Hypothalamus (tissue), 51 donors: ENCODE measurements at regions not wholly inside any gene's neighbourhood (a gene's known extent, or its start where the extent isn't known, plus 50 kb on each side); places are given as distances from the start of the nearest gene placed in this dataset.
A peak's percentile ranks its signal among the peaks of the same experiment; 100 is the strongest.
"Not testable (repeated sequence)": the region's sequence is repeated elsewhere in the genome, so short reads cannot be mapped to it uniquely, and the experiment has no call there.

Experiments
- DNase-seq, 51 donors: peaks; one replicate each; lab custom pipeline; 2025; lab: John Stamatoyannopoulos, UW

- not testable (repeated sequence) for DNase-seq
These were observed 71.0 kb downstream of the DAPL1 start for GRCh38 chr2:158866082-158866481.

- not testable (repeated sequence) for DNase-seq
These were observed 72.5 kb downstream of the DAPL1 start for GRCh38 chr2:158867531-158868191.

- not testable (repeated sequence) for DNase-seq
These were observed 73.3 kb downstream of the DAPL1 start for GRCh38 chr2:158868386-158868785.

- not testable (repeated sequence) for DNase-seq
These were observed 74.0 kb downstream of the DAPL1 start for GRCh38 chr2:158869122-158869521.

GRCh38 chr2:158869609-158870008, 74.5 kb downstream of the DAPL1 start:
- DNase-seq = not testable (repeated sequence)

- no peak for DNase-seq
These were observed 82.9 kb downstream of the DAPL1 start for GRCh38 chr2:158878003-158878402.

GRCh38 chr2:158879229-158879903, 84.2 kb downstream of the DAPL1 start:
- DNase-seq = no peak

GRCh38 chr2:158882297-158882696, 86.1 kb upstream of the TANC1 start:
- no peak for DNase-seq

GRCh38 chr2:158884552-158884951, 83.9 kb upstream of the TANC1 start:
- DNase-seq = not testable (repeated sequence)

GRCh38 chr2:158885018-158885678, 83.3 kb upstream of the TANC1 start:
- not testable (repeated sequence) for DNase-seq

- not testable (repeated sequence) for DNase-seq
These were observed 82.8 kb upstream of the TANC1 start for GRCh38 chr2:158885679-158886050.

- no peak for DNase-seq
These were observed 79.1 kb upstream of the TANC1 start for GRCh38 chr2:158889135-158889853.

GRCh38 chr2:158890296-158890905, 78.0 kb upstream of the TANC1 start:
- DNase-seq = no peak

GRCh38 chr2:158893026-158893425, 75.4 kb upstream of the TANC1 start:
- peak in 1 of 51 donors; percentile 18 for DNase-seq

GRCh38 chr2:158893474-158893873, 75.0 kb upstream of the TANC1 start:
- DNase-seq = no peak

- no peak for DNase-seq
These were observed 74.4 kb upstream of the TANC1 start for GRCh38 chr2:158894078-158894477.

- no peak for DNase-seq
These were observed 73.9 kb upstream of the TANC1 start for GRCh38 chr2:158894572-158894971.

- no peak for DNase-seq
These were observed 68.1 kb upstream of the TANC1 start for GRCh38 chr2:158900345-158900744.

GRCh38 chr2:158902005-158902398, 66.4 kb upstream of the TANC1 start:
- DNase-seq = no peak

- DNase-seq = no peak
These were observed 64.6 kb upstream of the TANC1 start for GRCh38 chr2:158903711-158904405.
